HTR-8/SVneo (cell line): ENCODE measurements at regions not wholly inside any gene's neighbourhood (a gene's known extent, or its start where the extent isn't known, plus 50 kb on each side); places are given as distances from the start of the nearest gene placed in this dataset.

Experiments
- DNase-seq: peaks from one replicate; pipeline ENCODE4 v3.0.0; 2011; ENCODE audit warnings: low spot score, mixed read lengths; ENCODE audit not compliant: insufficient read length
- FAIRE-seq: peaks from 2 replicates; lab custom pipeline; 2011; peaks lifted over from hg19 to GRCh38; lab: Jason Lieb, UNC

DNA sequence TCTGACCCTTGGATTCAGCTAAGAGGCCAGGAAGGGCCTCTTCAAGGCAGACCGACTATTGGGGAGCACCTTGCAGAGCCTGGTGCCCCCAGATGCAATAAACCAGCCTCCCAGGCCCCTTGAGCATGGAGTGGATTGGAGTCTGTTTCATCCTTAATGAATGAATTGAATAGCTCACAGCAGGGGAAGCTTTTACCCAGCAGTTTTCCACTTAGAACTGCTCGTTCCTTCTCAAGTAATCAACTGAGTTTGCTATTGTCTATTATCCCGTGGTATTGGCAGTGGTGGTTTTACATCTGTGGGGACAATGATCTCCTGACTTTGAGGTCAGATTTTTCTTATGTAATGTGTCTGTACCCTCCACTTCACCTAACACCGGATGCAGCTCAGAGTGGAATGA is 197.6 kb downstream of the AACS start:
- no peak for DNase-seq
- no peak for FAIRE-seq

DNA sequence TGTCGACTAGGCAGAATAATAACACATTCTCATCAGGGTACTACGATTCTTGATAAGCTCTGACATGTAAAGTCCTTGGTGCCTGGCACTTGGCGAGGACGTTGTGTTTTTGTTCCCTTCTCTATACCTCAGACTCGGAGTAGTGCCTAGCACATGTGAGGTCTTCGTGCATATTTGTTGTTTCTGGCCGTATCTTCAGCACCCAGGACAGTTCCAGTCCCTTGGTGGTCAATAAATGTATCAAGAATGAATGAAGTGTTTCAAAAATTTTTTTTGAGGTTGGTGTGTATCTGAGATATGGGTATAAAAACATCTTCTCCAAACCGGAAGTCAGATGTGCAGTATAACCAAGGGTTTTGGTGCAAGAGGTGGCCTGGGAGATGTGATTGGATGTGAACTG is 198.2 kb downstream of the AACS start:
- no peak for DNase-seq

DNA sequence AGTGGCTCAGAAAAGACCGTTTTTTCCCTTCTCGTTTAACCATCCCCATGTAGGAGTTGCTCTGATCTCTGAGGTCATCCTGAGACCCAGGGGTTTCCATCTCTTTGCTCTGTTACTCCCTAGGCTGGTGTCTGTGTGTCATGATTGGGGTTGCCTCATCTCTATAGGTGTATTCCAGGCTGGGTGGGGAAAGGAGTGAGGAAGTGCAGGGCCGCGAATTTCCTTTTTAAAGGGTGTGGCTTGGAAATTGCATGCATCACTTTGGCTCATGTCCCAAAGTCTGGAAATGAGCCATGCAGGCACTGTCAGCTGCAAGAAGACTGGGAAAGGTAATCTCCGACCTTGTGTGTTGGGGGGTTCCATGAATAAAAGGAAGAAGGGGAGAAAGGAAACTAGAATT is 201.9 kb downstream of the AACS start:
- DNase-seq: no peak
- FAIRE-seq: no peak

More for the DNA sequence above, 198.2 kb downstream of the AACS start:
- FAIRE-seq: no peak

DNA sequence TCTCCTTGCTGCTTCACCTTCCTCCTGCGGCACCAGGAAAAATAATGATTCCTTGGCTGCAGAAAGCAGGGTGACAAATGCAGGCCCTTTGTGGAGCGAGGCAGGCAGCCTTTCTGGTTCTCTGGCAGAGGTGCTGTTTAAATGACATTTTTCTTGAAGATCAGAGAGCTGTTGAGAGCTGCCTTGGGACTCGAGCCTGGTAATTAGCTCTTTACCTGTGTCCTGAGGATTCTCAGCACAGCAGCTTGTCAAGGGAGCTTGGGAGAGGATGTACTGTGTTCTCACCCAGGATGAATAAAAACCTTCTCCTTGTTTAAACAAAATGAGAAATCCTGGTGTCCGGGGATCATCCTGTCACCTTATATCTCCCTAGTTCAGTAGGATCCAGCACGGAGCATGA is 204.0 kb downstream of the AACS start:
- no peak for DNase-seq
- FAIRE-seq: no peak

DNA sequence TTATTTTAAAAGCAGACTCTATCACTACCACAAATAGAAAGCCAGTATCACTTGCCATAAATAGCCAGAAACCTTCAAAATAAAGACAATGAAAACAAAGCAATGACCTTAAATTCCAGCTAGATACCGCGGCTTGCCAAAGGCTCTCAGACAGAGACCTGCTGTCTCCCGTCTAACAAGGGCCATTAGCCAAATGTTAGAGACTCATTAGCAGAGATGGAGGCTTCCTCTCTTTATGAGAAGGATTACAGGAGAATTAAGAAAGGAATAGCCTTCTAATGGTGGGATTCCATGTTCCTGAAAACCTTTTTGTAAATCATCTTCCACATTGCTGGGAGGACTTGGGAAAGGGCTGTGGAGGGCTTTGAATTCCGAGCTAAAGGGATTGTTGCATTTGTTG is 206.7 kb downstream of the AACS start:
- DNase-seq: no peak
- FAIRE-seq: no peak

DNA sequence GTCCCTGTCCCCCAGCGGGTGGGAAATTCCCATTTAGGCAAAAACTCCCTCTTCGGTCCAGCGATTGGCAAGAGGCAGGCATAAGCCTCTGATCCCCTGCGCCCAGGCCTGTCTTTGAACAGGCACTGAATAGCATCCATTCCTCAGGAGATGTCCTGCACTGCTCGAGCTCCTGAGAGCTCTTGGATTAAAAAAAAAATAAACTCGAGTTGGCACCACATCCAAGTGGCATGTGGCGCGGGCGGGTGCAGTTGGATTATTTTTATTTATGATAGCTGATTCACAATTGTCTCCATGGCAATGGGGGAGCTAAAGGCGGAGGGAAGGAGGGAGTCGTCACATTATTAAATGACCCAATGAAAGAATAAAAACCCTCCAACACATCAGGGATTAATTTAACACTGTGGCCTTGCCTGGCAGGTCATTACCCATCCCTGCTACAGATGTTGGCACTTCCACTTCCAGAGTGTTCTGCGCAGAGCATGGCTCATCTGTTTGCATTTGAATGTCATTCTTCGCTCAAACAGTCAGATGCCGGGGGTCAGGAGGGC is 207.2 kb downstream of the AACS start:
- FAIRE-seq: no peak
- no peak for DNase-seq

DNA sequence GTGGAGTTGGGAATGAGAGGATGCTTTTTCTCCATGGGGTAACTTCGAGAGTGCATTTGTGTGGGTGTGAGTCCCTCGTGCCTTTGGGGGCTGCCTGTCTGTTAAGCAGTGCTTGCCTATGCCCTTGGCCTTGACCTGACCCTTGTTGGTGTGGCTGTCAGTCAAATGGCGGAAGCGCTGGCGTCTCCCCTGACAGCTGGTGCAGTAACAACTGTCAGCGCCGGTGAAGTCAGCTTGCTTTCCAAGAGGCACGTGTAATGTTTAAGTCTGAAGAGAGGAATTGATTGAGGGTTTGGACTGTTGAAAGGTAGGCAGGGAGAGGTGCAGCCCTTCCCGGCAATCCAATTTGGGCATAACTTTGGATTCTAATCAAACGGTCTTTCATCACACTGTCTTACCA is 211.3 kb downstream of the AACS start:
- DNase-seq: no peak
- no peak for FAIRE-seq

DNA sequence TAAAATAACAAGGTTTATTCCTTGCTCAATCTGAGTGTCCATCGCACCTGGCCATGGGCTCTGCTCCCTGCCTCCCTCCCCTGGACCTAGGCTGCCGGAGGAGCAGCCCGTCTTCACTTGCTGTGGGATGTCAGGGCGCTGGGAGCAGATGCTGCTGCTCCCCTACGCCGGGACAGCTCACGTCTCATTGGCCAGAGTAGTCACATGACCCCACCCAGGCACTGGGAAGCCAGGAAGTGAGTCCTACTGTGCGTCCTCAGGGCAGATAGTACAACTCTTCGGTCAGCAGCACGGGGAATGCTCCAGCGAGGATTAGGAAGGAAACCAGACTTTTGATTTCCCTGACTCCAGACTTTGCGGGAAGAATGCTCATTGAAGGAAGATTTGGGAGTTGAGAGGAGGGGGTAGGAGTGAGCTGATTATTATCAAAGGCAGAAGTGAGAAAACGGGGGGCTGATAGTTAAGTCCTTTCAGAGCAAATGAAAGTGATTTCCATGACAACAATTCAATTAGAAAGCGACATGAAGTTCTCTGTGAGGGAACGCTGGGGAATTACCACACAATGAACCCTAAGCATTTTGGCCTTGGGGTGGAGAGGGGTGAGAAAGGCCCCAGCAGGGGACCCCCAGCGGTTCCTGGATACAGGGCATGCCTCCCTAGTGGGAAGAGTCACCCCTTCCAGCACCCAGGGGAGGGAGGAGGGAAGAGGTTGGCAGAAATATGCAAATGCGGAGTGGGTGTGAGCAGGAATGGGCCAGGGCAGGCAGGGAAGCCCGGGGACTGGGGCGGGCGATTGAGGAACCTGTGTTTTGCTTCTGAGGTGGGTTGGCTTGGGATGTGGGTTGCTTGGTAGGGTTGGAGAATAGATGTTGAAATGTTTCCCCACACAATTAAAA is 215.5 kb downstream of the AACS start:
- no peak for FAIRE-seq
- peak; percentile 13 for DNase-seq

DNA sequence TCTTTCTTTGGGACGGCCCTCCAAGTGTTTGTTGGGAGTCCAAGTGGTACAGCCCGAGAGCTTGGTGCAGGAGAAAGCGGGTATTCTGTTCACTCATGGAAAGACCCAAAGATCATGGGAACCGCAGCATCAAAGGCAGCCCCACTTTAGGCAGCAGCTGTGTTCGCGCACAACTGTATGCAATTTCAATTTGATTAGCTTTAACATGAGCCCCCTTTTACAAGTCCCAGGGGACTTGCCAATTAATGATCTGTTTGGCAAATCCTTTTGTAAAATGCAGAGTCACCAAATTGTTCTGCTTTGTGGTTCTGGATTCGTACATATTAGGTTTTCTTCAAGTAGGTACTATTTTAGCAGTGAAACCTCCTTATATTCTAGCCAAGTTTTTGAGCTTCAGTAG is 217.7 kb downstream of the AACS start:
- FAIRE-seq: no peak
- DNase-seq: no peak

DNA sequence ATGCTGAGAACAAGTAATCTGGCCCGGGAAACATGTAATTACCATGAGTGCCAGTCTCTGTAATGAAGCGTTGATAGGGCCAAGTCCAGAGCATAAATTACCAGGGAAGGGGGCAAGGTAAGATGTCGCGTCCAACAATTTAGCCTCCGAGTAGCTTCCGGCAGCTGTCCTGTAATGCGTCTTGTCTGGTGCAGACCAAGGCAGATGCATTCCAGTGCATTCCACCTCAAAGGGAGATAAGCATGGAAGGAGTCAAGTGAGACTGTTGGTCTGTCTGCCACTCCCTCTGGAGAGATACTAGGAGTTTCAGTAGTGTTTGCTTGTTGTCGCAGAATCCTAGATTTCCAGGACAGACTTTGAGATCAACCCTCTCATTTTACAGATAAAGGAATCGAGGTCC is 218.3 kb downstream of the AACS start:
- DNase-seq: no peak
- FAIRE-seq: no peak

DNA sequence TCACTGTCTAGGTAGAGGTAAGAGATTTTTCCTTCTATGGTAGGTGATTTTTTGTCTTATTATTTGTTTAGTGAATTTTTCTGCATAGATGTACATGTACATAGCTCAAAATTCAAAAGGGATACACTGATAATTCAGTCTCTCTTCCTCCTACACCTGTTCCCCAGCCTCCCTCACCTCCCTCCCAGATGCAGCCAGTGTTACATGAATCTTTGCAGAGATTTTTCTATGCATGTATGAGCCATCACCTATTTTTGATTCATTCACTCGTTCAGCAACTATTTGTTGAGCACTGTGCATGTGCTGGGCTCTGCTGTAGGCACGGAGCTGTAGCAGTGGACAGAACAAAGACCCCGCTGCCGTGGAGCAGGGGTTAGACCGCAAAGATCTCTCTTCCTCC is 218.9 kb downstream of the AACS start:
- FAIRE-seq (no peak), DNase-seq (no peak)

DNA sequence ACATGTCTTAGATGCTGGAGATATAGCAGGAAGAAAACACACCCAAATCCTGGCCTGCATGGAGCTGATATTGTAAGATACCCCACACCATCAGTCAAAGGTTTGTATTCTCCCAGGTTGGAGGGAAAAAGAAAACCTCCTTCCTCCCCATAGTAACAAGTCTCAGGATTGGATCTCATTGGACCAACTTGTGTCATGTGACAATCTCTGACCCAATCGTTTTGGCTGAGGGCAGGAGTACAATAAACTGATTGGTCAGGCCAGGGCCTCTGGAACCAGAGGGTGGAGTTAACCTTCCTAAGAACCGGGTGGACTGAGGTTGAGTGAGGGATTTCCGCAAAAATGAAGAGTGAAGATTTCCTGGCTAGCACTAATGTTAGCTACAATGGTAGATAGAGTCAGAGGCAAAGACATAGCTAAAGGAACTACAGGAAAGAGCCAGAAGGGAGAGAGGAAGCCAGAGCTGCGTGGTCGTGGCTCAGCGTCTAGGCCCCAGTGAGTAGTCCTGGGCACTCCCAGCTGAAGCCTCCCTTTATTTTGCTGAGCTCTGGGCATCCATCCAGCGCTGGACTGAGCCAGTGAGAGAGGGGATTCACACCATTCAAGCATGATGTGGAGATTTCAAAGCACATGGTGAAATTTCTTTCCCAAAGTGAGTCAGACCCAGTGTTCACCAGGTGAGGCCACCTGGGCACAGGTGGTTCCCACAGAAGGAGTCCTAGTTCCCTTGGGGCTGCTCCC is 219.9 kb downstream of the AACS start:
- DNase-seq (no peak), FAIRE-seq (no peak)

DNA sequence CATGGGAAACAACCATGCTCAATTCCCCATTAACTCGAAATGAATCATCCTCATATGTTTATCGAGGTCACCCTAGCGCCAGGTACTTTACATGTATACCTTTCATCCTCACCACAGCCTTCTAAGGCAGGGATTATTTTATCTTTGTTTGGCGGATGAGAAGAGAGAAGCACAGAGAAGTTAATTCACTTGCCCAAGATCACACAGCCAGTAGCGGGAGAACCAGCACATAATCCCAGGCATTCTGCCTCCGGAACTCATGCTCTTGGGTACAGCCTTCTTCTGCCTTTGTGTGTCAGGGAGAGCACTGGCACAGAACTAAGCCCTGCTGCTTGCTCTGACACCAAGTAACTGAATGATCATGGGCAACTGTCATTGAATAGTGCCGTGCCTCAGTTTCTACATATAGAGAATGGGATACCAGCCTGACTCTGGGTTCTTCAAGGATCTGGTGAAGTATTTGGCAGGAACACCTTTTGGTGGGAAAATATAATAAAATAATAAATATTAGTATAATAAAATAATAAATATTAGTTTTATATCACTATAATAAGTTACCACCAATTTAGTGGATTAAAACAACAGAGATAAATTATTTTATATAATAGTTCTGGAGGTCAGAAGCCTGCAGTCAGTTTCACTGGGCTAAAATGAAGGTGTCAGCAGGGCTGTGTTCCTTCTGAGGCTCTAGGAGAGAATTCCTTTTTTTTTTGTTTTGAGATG is 220.9 kb downstream of the AACS start:
- DNase-seq: no peak
- no peak for FAIRE-seq

DNA sequence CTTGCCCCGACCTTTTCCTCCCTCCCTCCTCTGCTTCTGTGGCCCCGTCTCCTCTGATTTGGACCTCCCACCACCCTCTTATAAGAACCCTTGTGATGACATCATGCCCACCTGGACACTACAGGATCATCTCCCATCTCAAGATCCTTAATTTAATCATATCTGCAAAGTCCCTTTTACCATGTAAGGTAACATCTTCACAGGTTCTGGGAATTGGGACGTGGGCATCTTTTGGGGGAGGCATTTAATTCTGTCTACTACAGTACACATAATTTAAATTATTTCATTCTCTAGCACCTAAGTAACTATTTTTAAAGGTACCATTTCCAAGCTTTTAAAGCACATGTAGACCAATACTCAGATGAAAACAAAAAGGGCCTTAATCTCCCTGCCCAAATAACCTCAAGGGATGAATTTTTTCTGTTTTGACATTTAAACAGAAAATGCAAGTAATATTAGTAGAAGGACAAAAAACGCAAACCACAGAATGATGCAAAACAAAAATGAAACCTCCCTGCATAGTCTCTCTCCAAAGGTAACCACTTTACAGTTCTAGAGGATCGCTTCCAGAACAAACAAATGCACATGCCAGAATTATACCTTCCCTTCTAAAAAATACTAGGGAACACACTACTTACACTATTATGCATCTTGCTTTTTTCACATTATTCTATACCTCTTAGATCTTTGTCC is 222.1 kb downstream of the AACS start:
- no peak for DNase-seq

DNA sequence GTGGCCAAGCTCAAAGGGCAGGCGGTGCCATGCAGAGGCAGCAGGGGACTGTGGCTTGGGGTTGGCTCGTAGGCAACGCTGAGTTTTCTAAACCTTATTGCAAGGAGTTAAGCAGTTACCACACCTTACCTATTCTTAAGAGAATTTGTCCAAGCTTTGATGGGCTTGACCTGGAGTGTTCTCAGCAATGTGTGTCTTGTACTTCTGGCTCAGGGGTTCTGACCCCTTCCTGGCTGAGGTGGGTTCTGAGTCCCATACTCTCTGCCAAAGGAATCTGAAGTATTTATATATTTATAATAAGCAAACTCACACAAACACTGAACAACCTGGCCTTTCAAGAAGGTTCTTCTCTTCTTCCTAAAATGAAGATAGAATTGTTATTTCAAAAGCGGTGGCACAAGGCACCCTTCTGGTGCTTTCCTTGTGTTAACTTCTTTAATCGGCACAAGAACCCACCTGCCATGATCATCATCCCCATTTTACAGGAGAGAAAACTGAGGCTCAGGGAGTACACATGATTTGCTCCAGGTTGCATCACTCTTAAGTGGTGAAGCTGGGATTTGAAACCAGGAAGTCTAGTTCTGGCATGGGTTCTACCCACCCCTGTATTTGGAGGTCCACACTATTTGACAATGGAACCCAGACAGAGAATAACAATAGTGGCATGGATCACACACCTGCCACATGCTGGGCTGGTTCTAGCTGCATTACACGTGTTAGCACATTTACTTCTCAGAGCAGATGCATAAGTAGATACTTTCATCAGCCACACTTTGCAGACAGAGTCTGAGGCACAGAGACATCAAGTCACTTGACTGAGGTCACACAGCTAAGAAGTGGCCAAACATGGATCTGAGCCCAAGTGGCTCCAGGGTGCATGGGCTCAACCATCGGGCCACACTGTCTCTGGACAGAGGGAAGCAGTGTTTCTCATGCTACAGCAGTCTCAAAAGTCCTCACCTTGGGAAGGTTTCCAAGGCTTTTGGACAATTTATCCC is 224.0 kb downstream of the AACS start:
- FAIRE-seq (no peak), DNase-seq (no peak)

More for the DNA sequence above, 222.1 kb downstream of the AACS start:
- FAIRE-seq: no peak

DNA sequence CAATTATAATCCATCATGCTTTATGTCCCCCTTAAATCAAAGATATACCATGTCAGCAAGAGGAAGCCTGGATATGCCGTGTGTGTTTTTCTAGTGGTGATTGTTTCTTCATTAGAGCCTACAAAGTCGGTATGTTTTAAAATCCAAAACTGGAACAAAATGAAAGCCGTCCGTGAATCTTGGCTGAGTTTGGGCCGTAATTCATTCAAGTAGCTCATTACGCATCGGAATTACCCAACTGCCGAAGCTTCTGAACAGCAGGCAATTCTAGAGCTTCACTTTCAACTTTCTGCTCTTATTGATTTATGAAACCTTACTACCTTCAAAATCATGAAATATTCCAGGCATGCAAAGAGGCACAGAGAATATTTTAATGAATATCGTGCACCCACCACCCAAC is 224.7 kb downstream of the AACS start:
- FAIRE-seq: no peak
- no peak for DNase-seq

DNA sequence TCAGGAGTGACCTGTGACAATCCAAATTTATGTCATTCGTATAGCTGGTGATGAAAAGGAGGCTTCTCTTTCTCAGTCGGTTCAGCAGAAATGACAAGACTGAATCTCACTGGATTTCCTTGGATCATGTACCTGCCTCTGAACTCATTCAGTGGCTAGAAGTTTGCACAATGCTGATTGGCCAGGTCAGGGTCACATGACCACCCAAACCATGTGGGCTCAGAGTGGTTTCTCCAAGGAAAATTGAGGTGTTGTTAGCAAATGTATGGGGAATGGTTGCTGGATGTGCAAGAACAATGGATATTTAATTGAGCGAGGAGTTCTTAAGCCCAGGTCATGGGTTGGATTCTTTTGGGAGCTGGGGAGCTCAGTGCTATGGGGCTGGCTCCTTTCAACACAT is 227.5 kb downstream of the AACS start:
- FAIRE-seq: no peak

DNA sequence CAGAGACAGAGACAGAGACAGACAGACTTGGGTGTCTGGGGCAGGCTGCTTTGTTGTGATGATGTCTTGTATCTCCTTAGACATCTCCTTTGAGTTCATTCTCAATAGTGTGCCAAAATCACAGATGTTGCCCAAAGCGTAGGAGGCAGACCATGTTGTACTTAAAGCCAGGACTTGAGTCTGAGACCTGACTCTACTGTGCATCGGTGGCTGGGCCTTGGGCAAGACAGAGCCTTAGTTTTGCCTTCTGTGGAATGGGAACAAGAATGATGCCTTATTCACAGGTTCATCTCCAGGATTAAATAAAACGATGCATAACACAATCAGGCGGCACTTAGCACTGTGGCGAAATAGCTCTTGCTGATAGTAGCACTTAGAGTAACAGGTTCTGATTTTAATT is 230.3 kb downstream of the AACS start:
- FAIRE-seq: no peak
- DNase-seq: no peak

More for the DNA sequence above, 227.5 kb downstream of the AACS start:
- no peak for DNase-seq

DNA sequence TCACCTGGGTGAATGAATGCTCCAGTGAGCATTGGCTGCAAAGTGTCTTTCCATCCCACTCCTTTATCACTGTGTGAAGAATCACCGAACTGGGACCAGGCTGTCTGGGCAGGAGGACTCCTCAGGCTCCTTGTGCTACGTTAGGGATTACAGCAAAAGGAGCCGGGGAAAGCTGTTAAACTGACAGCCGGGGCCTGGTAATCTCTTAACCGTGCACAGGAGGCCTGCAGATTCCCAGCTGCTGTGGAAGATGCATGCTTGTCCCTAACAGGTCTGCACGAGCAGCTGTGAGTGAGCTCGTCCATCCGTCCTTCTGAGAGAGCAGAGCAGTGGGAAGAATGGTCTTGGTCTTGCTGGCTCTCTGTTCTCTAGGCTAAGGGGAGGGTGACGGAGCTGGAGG is 231.5 kb downstream of the AACS start:
- FAIRE-seq (no peak), DNase-seq (no peak)
